ENCODE measurements at regions not wholly inside any gene's neighbourhood (a gene's known extent, or its start where the extent isn't known, plus 50 kb on each side); places are given as distances from the start of the nearest gene placed in this dataset.
"Not testable (repeated sequence)": the region's sequence is repeated elsewhere in the genome, so short reads cannot be mapped to it uniquely, and the experiment has no call there.

- DNase-seq = no peak
These were observed 201.9 kb upstream of the SESN3 start for GRCh38 chr11:95432714-95433503.

- DNase-seq = no peak
These were observed 198.4 kb upstream of the SESN3 start for GRCh38 chr11:95429376-95429907.

- DNase-seq = no peak
These were observed 195.9 kb upstream of the SESN3 start for GRCh38 chr11:95426823-95427462.

GRCh38 chr11:95419915-95420314 lies 188.9 kb upstream of the SESN3 start:
- DNase-seq = no peak

- DNase-seq = no peak
These were observed 187.9 kb upstream of the SESN3 start for GRCh38 chr11:95418916-95419315.

GRCh38 chr11:95417832-95418231 lies 186.8 kb upstream of the SESN3 start:
- no peak for DNase-seq

- DNase-seq = no peak
These were observed 184.9 kb upstream of the SESN3 start for GRCh38 chr11:95415837-95416304.

- DNase-seq = no peak
These were observed 183.2 kb upstream of the SESN3 start for GRCh38 chr11:95414217-95414616.

- DNase-seq = no peak
These were observed 182.8 kb upstream of the SESN3 start for GRCh38 chr11:95413761-95414160.

GRCh38 chr11:95413021-95413420 lies 182.0 kb upstream of the SESN3 start:
- DNase-seq = no peak

- DNase-seq = no peak
These were observed 181.1 kb upstream of the SESN3 start for GRCh38 chr11:95412074-95412473.

- DNase-seq = not testable (repeated sequence)
These were observed 179.7 kb upstream of the SESN3 start for GRCh38 chr11:95410707-95411106.

- no peak for DNase-seq
These were observed 175.3 kb upstream of the SESN3 start for GRCh38 chr11:95406271-95406670.

GRCh38 chr11:95404370-95404769 lies 173.4 kb upstream of the SESN3 start:
- DNase-seq = no peak

GRCh38 chr11:95398437-95399112 lies 167.6 kb upstream of the SESN3 start:
- no peak for DNase-seq

GRCh38 chr11:95392644-95393043 lies 161.6 kb upstream of the SESN3 start:
- no peak for DNase-seq

- DNase-seq = no peak
These were observed 158.4 kb upstream of the SESN3 start for GRCh38 chr11:95389427-95389826.

GRCh38 chr11:95388086-95388485 lies 157.1 kb upstream of the SESN3 start:
- no peak for DNase-seq

- DNase-seq = no peak
These were observed 156.3 kb upstream of the SESN3 start for GRCh38 chr11:95387325-95387724.

GRCh38 chr11:95385577-95385976 lies 154.6 kb upstream of the SESN3 start:
- no peak for DNase-seq

- DNase-seq = no peak
These were observed 148.5 kb upstream of the SESN3 start for GRCh38 chr11:95379479-95379878.

- DNase-seq = no peak
These were observed 147.8 kb upstream of the SESN3 start for GRCh38 chr11:95378789-95379188.

GRCh38 chr11:95378111-95378510 lies 147.1 kb upstream of the SESN3 start:
- no peak for DNase-seq

GRCh38 chr11:95375886-95376285 lies 144.9 kb upstream of the SESN3 start:
- DNase-seq = no peak
